ENCODE measurements at regions not wholly inside any gene's neighbourhood (a gene's known extent, or its start where the extent isn't known, plus 50 kb on each side); places are given as distances from the start of the nearest gene placed in this dataset.
"Not testable (repeated sequence)": the region's sequence is repeated elsewhere in the genome, so short reads cannot be mapped to it uniquely, and the experiment has no call there.

DNA sequence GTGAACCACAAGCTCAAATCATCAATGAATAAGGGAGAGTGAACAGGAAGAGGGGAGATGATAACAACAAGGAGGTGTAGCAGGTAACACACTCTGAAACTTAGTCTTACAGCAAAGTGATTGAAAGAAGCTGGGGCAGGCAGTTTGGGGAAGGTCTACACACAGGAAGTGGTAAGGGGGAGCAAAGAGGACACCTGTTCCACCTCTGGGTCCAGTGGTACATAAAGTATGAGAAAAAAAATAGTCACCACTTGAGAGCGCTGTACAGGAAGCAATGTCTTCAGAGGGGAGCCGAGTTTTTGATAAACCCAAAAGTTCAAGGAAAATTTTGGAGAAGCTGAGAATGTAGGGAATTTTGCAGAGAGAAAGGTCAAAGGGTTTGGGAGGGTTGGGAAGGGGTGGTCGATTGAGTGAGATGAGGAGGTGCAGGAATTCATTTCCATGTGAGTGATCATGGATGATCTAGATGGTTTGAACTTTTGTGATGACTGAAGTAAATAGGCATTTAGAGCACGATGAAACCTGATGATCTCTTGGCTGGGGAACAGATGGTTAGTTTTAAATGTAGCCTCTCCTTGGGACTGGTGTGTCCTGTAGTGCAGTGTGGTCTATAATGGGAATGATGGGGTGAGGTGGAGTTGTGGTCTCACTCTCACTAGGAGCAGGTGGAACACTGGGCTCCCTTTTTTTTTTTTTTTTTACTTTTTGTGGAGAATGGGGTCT lies 142.0 kb downstream of the RBMX2 start:
- no peak for DNase-seq
- H3K9me3 ChIP-seq: no peaks in the 10 kb centered on the region
- H3K27me3 ChIP-seq: no peaks in the 10 kb centered on the region
- no peaks in the 10 kb centered on the region for H3K36me3 ChIP-seq
- H3K4me3 ChIP-seq: no peak overlapping the region

DNA sequence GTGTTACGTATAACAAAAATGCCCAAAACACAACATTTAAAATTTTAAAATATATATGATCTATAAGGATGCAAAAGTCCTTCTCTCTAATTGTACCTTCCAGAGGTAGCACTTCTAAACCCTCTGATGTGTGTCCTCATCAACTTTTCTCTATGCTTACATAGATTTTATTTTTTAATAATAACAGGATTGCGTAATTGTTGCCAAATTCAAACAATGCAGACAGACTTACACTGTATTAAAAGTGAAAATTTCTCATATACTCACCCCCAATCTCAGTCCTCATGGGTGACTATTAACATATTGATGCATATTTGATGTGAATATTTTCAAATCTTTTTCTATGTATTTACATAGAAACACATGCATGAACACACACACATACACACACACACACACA lies 144.0 kb downstream of the RBMX2 start:
- Histone ChIP-seq H3K27me3 (no peaks in the 10 kb centered on the region), H3K4me3 (no peak overlapping the region), H3K36me3 (no peaks in the 10 kb centered on the region), H3K9me3 (no peaks in the 10 kb centered on the region)
- no peak for DNase-seq

DNA sequence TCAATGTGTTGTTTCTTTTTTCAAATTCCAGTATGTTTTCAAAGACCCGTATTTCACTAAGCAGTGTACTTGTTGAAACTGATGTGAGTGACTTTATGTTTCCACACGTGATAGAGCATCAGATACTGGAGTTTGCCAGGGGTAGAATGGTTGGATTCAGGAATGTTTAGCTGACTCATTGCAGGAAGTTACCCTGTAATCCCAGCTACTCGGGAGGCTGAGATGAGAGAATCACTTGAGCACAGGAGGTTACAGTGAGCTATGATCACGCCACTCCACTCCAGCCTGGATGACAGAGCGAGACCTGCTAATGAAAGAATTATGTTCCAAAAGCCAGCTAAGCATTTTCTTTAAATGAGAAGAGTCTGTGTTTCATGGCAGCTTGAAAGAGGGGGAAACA lies 147.6 kb downstream of the RBMX2 start:
- H3K4me3 ChIP-seq, H3K9me3 ChIP-seq, H3K27me3 ChIP-seq, H3K36me3 ChIP-seq: not testable (repeated sequence)
- DNase-seq: peak; percentile 2

DNA sequence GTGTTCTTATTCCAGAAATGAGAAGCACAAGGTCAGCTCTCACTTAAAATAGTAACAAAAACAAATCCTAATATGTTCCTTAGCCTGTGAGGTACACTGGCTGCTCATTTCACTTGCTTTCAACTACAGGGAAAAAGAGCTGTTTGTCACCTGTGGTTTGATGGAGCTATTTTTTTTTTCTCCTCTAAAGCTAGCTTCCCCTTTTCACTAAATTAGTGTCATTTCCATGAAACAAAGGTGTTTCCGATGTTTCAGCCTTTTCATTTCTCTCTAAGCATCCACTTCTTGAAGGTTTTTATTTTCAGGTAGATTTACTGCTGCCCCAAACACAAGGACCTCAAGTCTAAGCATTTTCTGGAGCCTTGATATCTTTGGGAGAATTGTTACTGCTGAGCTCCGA lies 148.6 kb downstream of the RBMX2 start:
- DNase-seq: no peak
- Histone ChIP-seq H3K9me3 (no peaks in the 10 kb centered on the region), H3K4me3 (no peak overlapping the region), H3K36me3 (no peaks in the 10 kb centered on the region), H3K27me3 (no peaks in the 10 kb centered on the region)

GRCh38 chrX:130552444-130553073 lies 150.8 kb downstream of the RBMX2 start:
- no peak overlapping the region for H3K4me3 ChIP-seq
- H3K36me3 ChIP-seq: no peaks in the 10 kb centered on the region
- no peaks in the 10 kb centered on the region for H3K27me3 ChIP-seq
- no peak for DNase-seq
- no peaks in the 10 kb centered on the region for H3K9me3 ChIP-seq

GRCh38 chrX:130555341-130555740 lies 153.6 kb downstream of the RBMX2 start:
- H3K36me3 ChIP-seq: no peaks in the 10 kb centered on the region
- no peaks in the 10 kb centered on the region for H3K9me3 ChIP-seq
- H3K4me3 ChIP-seq: no peak overlapping the region
- no peaks in the 10 kb centered on the region for H3K27me3 ChIP-seq
- no peak for DNase-seq

DNA sequence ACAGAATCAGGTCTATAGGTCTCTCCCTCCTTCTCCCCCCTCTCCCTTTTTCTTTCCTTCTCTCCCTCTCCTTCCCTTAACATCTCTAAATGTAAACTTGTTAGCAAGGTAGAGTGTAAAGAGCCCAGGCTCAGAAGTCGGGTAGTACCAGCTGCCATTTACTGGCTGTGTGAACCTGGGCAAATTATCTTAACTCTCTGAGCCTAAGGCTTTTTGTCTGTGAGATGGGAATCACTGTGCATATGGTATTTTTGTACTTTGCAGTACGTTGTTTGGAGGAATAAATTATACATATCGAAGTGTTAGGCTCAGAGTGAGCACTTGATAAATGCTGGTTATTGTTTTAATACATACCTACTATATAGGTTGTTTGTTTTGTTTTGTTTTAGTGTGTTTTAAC lies 154.0 kb downstream of the RBMX2 start:
- DNase-seq: no peak
- Histone ChIP-seq H3K27me3 (no peaks in the 10 kb centered on the region), H3K36me3 (no peaks in the 10 kb centered on the region), H3K4me3 (no peak overlapping the region), H3K9me3 (no peaks in the 10 kb centered on the region)

GRCh38 chrX:130556951-130557350 lies 155.2 kb downstream of the RBMX2 start:
- no peaks in the 10 kb centered on the region for H3K27me3 ChIP-seq
- no peaks in the 10 kb centered on the region for H3K36me3 ChIP-seq
- no peak for DNase-seq
- no peaks in the 10 kb centered on the region for H3K9me3 ChIP-seq
- no peak overlapping the region for H3K4me3 ChIP-seq

GRCh38 chrX:130560544-130560943 lies 158.8 kb downstream of the RBMX2 start:
- no peak for DNase-seq
- no peak overlapping the region for H3K4me3 ChIP-seq
- H3K9me3 ChIP-seq: no peaks in the 10 kb centered on the region
- no peaks in the 10 kb centered on the region for H3K36me3 ChIP-seq
- H3K27me3 ChIP-seq: no peaks in the 10 kb centered on the region

DNA sequence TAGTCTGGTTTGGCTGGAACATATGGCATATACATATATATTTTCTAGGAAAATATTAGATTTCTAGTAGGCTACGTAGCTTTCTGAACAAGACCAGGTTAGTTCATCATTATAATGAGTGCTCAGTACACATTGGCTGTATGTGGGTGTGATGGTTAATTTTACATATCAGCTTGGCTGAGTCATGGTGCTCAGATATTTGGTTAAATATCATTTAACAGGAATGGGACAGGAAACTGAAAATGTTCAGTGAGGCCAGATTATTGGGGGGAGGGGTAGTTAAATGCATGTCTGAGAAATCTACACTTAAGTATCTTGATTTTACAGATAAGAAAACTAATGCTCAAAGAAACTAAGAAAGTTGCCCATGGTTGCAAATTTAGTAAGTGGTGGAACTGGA lies 160.1 kb downstream of the RBMX2 start:
- Histone ChIP-seq H3K36me3 (no peaks in the 10 kb centered on the region), H3K4me3 (no peak overlapping the region), H3K27me3 (no peaks in the 10 kb centered on the region), H3K9me3 (no peaks in the 10 kb centered on the region)
- no peak for DNase-seq

- Histone ChIP-seq H3K9me3 (no peaks in the 10 kb centered on the region), H3K36me3 (no peaks in the 10 kb centered on the region), H3K4me3 (no peak overlapping the region), H3K27me3 (no peaks in the 10 kb centered on the region)
- no peak for DNase-seq
Measured at GRCh38 chrX:130563476-130563875, 161.7 kb downstream of the RBMX2 start.

DNA sequence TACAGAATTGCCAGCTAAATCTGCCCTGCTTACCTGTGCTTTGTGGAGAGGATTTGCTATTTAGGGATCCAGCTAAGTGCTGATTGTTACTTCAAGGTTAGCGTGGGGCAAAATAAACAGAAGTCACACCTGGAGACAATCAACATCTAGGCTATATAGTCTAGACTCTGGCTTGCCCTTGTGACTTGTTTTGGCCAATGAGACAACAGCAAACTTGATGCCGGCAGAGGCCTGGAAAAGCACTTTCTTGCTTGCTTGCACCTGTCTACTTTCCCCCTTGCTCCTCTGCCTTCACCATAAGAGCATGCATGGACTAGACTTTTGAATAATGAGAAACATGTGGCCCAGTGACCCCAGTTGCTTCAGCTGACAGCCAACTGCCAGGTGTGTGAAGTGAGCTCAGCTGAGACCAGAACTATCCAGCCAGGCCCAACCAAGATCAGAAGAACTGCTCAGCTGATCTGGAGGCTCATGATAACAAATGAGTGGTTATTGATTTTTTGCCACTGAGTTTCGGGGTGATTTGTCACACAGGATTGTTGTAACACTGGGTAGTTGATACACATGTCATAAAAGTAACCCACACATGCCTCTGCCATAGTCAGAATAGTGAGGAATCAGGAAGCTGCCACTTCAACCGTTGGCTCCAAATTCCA lies 164.4 kb downstream of the RBMX2 start:
- no peak for DNase-seq
- Histone ChIP-seq H3K4me3 (no peak overlapping the region), H3K27me3 (no peaks in the 10 kb centered on the region), H3K9me3 (no peaks in the 10 kb centered on the region), H3K36me3 (no peaks in the 10 kb centered on the region)

DNA sequence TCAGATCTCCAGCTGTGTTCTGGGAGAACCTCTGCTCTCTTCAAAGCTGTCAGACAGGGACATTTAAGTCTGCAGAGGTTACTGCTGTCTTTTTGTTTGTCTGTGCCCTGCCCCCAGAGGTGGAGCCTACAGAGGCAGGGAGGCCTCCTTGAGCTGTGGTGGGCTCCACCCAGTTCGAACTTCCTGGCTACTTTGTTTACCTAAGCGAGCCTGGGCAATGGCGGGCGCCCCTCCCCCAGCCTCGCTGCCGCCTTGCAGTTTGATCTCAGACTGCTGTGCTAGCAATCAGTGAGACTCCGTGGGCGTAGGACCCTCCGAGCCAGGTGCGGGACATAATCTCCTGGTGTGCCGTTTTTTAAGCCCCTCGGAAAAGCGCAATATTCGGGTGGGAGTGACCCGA lies 171.2 kb downstream of the RBMX2 start:
- not testable (repeated sequence) for H3K36me3 ChIP-seq, DNase-seq, H3K9me3 ChIP-seq, H3K4me3 ChIP-seq, H3K27me3 ChIP-seq
